ENCODE measurements at regions not wholly inside any gene's neighbourhood (a gene's known extent, or its start where the extent isn't known, plus 50 kb on each side); places are given as distances from the start of the nearest gene placed in this dataset.

- H3K9me3 ChIP-seq (ENCODE audit: low read depth) = no peaks in the 10 kb centered on the region
- no peaks in the 10 kb centered on the region for H3K36me3 ChIP-seq
- no peak overlapping the region for H3K4me3 ChIP-seq
- no peak overlapping the region for H3K27ac ChIP-seq
- H3K27me3 ChIP-seq = peaks cover 6% of the 10 kb centered on the region
- no peak for DNase-seq (ENCODE audit: low read depth in 1 of 2, low spot score in 1 of 2)
- no peak for TF ChIP-seq CTCF (IDR thresholded peaks at IDR 0.05; ENCODE audit: low read depth, low read length)
- no peaks in the 10 kb centered on the region for H3K4me1 ChIP-seq (ENCODE audit: low read depth)
Observed at GRCh38 chr1:229981736-229982135, 85.3 kb upstream of the GALNT2 start.

- no peaks in the 10 kb centered on the region for H3K4me1 ChIP-seq (ENCODE audit: low read depth)
- no peaks in the 10 kb centered on the region for H3K36me3 ChIP-seq
- peaks cover 15% of the 10 kb centered on the region for H3K27me3 ChIP-seq
- no peak for DNase-seq (ENCODE audit: low read depth in 1 of 2, low spot score in 1 of 2)
- H3K9me3 ChIP-seq (ENCODE audit: low read depth) = no peaks in the 10 kb centered on the region
- TF ChIP-seq CTCF (IDR thresholded peaks at IDR 0.05; ENCODE audit: low read depth, low read length) = no peak
- no peak overlapping the region for H3K4me3 ChIP-seq
- H3K27ac ChIP-seq = no peak overlapping the region
Observed at GRCh38 chr1:229984310-229984991, 82.6 kb upstream of the GALNT2 start.

GRCh38 chr1:229984992-229985612, 81.9 kb upstream of the GALNT2 start:
- no peaks in the 10 kb centered on the region for H3K9me3 ChIP-seq (ENCODE audit: low read depth)
- no peak overlapping the region for H3K4me3 ChIP-seq
- H3K27me3 ChIP-seq = peaks cover 15% of the 10 kb centered on the region
- H3K4me1 ChIP-seq (ENCODE audit: low read depth) = no peaks in the 10 kb centered on the region
- no peak for DNase-seq (ENCODE audit: low read depth in 1 of 2, low spot score in 1 of 2)
- H3K36me3 ChIP-seq = no peaks in the 10 kb centered on the region
- no peak overlapping the region for H3K27ac ChIP-seq
- TF ChIP-seq CTCF (IDR thresholded peaks at IDR 0.05; ENCODE audit: low read depth, low read length) = no peak

- no peak overlapping the region for H3K27ac ChIP-seq
- no peaks in the 10 kb centered on the region for H3K9me3 ChIP-seq (ENCODE audit: low read depth)
- DNase-seq (ENCODE audit: low read depth in 1 of 2, low spot score in 1 of 2) = no peak
- no peak for TF ChIP-seq CTCF (IDR thresholded peaks at IDR 0.05; ENCODE audit: low read depth, low read length)
- H3K36me3 ChIP-seq = no peaks in the 10 kb centered on the region
- no peak overlapping the region for H3K4me3 ChIP-seq
- H3K27me3 ChIP-seq = peaks cover 15% of the 10 kb centered on the region
- no peaks in the 10 kb centered on the region for H3K4me1 ChIP-seq (ENCODE audit: low read depth)
Observed at GRCh38 chr1:229985613-229986010, 81.4 kb upstream of the GALNT2 start.

GRCh38 chr1:229986737-229987337, 80.2 kb upstream of the GALNT2 start:
- Histone ChIP-seq H3K36me3 (no peaks in the 10 kb centered on the region), H3K9me3 (ENCODE audit: low read depth) (no peaks in the 10 kb centered on the region), H3K27me3 (peaks cover 15% of the 10 kb centered on the region), H3K4me3 (no peak overlapping the region), H3K4me1 (ENCODE audit: low read depth) (no peaks in the 10 kb centered on the region), H3K27ac (no peak overlapping the region)
- no peak for TF ChIP-seq CTCF (IDR thresholded peaks at IDR 0.05; ENCODE audit: low read depth, low read length)
- no peak for DNase-seq (ENCODE audit: low read depth in 1 of 2, low spot score in 1 of 2)
